ENCODE measurements at regions not wholly inside any gene's neighbourhood (a gene's known extent, or its start where the extent isn't known, plus 50 kb on each side); places are given as distances from the start of the nearest gene placed in this dataset.
A peak's percentile ranks its signal among the peaks of the same experiment; 100 is the strongest.

DNA sequence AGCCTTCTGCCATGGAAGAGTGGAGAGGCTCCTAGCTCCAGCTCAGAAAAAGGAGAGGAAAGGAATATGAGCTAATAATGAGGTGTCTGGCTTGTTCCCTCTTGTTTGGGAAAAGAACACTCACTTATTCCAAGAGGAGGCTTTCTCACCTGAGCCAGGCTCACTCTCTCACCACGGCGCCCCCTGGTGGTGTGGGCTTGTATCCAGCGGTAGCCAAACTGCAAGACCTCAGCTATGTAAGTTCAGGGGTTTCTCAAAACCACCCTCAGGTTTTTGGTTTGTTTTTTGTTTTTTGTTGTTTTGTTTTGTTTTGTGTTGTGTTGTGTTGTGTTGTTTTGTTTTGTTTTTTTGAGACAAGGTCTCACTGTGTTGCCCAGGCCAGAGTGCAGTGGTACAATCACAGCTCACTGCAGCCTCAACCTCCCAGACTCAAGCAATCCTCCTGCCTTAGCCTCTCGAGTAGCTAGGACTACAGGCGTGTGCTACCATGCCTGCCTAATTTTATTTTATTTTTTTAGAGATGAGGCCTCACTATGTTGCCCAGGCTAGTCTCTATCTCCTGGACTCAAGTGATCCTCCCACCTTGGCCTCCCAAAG is 124.0 kb downstream of the TMEM130 start:
- Histone ChIP-seq H3K4me3 (ENCODE audit: low read length) (no peak overlapping the region), H3K36me3 (ENCODE audit: control insufficient read depth, insufficient read depth, low read length) (no peaks in the 10 kb centered on the region), H3K27me3 (ENCODE audit: control insufficient read depth, insufficient read depth, low read length) (no peaks in the 10 kb centered on the region), H3K9me3 (ENCODE audit: control insufficient read depth, low read depth, low read length) (no peaks in the 10 kb centered on the region), H3K27ac (ENCODE audit: low read length) (no peak overlapping the region), H3K4me1 (ENCODE audit: control insufficient read depth, insufficient read depth, low read length) (no peaks in the 10 kb centered on the region)
- DNase-seq: peak; percentile 27 to 29
- WGBS (ENCODE audit: insufficient coverage, low lambda C conversion rate): no CpG with 5 or more reads among the region's 5 CpGs

DNA sequence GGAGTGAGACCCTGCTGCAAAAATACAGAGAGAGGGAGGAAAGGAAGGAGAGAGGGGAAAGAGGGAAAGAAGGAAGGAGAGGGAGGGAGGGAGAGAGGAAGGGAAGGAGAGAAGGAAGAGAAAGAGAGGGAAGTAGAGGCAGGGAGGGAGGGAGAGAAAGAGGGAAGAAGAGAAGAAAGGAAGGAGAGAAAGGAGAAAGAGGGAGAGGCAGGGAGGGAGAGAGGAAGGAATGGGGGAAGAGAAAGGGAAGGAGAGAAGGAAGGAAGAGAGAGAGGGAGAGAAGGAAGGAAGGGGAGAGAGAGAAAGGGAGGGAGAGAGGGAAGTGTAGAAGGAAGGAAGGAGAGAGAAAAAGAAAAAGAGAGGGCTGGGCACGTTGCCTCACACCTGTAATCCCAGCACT is 121.7 kb downstream of the TMEM130 start:
- no peak for DNase-seq
- H3K4me1 ChIP-seq (ENCODE audit: control insufficient read depth, insufficient read depth, low read length): no peaks in the 10 kb centered on the region
- H3K36me3 ChIP-seq (ENCODE audit: control insufficient read depth, insufficient read depth, low read length): no peaks in the 10 kb centered on the region
- no peak overlapping the region for H3K4me3 ChIP-seq (ENCODE audit: low read length)
- no peak overlapping the region for H3K27ac ChIP-seq (ENCODE audit: low read length)
- H3K27me3 ChIP-seq (ENCODE audit: control insufficient read depth, insufficient read depth, low read length): no peaks in the 10 kb centered on the region
- no peaks in the 10 kb centered on the region for H3K9me3 ChIP-seq (ENCODE audit: control insufficient read depth, low read depth, low read length)
- WGBS (ENCODE audit: insufficient coverage, low lambda C conversion rate): 40% methylated on average over 1 of the region's 1 CpG

DNA sequence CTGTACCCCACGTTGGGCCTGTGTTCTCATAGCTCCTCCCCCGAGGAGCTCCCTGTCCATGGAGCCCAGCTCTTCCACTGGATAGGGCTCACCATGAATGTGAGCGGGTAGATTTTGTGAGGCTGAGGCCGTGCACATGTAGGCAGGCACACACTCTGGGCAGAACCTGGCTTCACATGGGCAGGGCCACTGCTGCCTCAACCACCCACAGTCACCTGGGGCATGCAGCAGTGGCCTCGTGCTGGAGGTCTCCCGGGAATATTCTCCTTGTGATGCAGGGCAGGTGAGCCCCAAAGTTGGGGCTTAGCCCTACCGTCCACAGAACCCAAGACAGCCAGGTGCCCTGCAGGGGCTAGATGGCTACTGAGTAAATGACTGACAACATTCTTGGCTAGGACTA is 116.6 kb downstream of the TMEM130 start:
- Histone ChIP-seq H3K36me3 (ENCODE audit: control insufficient read depth, insufficient read depth, low read length) (no peaks in the 10 kb centered on the region), H3K27ac (ENCODE audit: low read length) (no peak overlapping the region), H3K4me3 (ENCODE audit: low read length) (no peak overlapping the region), H3K9me3 (ENCODE audit: control insufficient read depth, low read depth, low read length) (no peaks in the 10 kb centered on the region), H3K27me3 (ENCODE audit: control insufficient read depth, insufficient read depth, low read length) (no peaks in the 10 kb centered on the region), H3K4me1 (ENCODE audit: control insufficient read depth, insufficient read depth, low read length) (no peaks in the 10 kb centered on the region)
- no peak for DNase-seq
- no CpG with 5 or more reads among the region's 7 CpGs for WGBS (ENCODE audit: insufficient coverage, low lambda C conversion rate)

DNA sequence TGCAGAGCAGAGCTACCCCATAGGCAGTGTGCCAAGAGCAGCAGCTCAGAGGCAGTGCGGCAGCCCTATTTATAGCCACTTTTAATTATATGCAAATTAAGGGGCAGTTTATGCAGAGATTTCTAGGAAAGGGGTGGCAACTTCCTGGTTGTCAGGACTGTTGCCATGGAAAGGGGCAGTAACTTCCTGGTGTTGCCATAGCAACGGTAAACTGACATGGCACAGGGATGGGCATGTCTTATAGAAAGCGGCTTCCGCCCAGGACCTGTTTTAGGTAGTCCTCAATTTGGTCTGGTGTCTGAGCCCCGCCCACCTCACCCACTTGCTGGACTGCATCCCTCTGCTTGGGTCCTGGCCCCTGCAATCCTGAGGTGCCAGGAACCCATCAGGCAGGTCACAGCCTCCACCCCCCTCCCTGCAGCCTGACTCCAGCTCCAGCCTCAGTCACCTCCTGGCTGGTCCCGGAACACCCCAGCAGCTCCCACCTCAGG is 115.8 kb downstream of the TMEM130 start:
- H3K4me1 ChIP-seq (ENCODE audit: control insufficient read depth, insufficient read depth, low read length): no peaks in the 10 kb centered on the region
- no peaks in the 10 kb centered on the region for H3K36me3 ChIP-seq (ENCODE audit: control insufficient read depth, insufficient read depth, low read length)
- H3K4me3 ChIP-seq (ENCODE audit: low read length): no peak overlapping the region
- peak in 1 of 2 donors; percentile 23 for DNase-seq
- no peaks in the 10 kb centered on the region for H3K9me3 ChIP-seq (ENCODE audit: control insufficient read depth, low read depth, low read length)
- H3K27me3 ChIP-seq (ENCODE audit: control insufficient read depth, insufficient read depth, low read length): no peaks in the 10 kb centered on the region
- no CpG with 5 or more reads among the region's 6 CpGs for WGBS (ENCODE audit: insufficient coverage, low lambda C conversion rate)
- no peak overlapping the region for H3K27ac ChIP-seq (ENCODE audit: low read length)

DNA sequence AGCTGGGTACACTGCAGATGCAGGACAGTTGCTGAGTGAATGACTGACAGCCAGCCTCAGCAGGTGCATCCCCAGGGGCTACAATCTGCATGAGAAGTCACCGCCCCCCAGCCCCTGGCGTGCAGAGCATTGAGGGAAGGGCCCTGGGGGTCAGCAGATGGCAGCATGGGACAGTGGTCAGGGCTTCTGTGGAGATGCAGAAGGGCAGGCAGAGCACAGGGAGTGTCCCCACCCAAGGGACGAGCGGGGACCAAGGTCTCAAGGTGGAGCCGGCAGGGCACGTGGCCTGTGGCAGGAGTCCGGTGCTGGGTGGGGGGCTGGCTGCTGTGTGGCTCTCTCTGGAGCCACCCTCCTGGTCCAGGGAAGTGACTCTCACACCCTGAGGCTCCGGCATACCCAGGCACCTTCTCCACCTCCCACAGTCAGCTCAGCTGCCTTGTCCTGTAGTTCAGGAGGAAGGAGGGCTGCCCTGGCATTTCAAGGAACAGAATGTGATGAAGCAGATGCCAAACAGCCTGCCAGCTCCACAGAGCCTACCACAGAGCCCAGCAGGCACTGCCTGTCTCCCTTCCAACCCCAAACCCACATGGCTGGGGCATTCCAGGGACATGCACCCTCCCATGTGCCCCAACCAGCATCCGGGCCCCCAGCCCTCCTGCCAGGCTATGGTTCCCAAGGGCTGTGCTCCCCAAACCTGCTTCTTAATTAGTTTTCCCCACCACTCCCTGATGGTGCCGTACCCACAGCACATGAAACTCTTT is 114.5 kb downstream of the TMEM130 start:
- Histone ChIP-seq H3K4me3 (ENCODE audit: low read length) (no peak overlapping the region), H3K36me3 (ENCODE audit: control insufficient read depth, insufficient read depth, low read length) (no peaks in the 10 kb centered on the region), H3K9me3 (ENCODE audit: control insufficient read depth, low read depth, low read length) (no peaks in the 10 kb centered on the region), H3K27ac (ENCODE audit: low read length) (no peak overlapping the region), H3K27me3 (ENCODE audit: control insufficient read depth, insufficient read depth, low read length) (no peaks in the 10 kb centered on the region), H3K4me1 (ENCODE audit: control insufficient read depth, insufficient read depth, low read length) (no peaks in the 10 kb centered on the region)
- DNase-seq: no peak
- WGBS (ENCODE audit: insufficient coverage, low lambda C conversion rate): no CpG with 5 or more reads among the region's 10 CpGs

DNA sequence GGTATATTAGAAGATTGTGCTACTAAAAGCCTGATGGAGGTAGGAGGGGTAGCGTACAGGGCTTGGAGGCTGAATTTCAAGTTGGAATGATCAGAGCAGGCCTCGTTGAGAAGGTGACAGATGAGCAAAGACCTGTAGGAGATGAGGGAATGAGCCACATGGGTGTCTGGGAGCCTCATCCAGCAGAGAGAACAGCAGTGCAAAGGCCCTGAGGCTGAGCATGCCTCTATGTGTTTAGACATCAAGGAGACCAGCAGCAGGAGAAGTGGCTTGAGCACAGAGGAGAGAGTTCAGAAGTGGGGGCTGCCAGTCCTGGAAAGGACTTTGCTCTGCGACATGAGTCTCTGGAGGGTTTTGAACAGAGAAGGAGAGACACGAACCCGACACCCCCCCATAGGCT is 111.7 kb downstream of the TMEM130 start:
- Histone ChIP-seq H3K27ac (ENCODE audit: low read length) (no peak overlapping the region), H3K36me3 (ENCODE audit: control insufficient read depth, insufficient read depth, low read length) (no peaks in the 10 kb centered on the region), H3K4me3 (ENCODE audit: low read length) (no peak overlapping the region), H3K4me1 (ENCODE audit: control insufficient read depth, insufficient read depth, low read length) (no peaks in the 10 kb centered on the region), H3K27me3 (ENCODE audit: control insufficient read depth, insufficient read depth, low read length) (no peaks in the 10 kb centered on the region), H3K9me3 (ENCODE audit: control insufficient read depth, low read depth, low read length) (no peaks in the 10 kb centered on the region)
- WGBS (ENCODE audit: insufficient coverage, low lambda C conversion rate): no CpG with 5 or more reads among the region's 5 CpGs
- DNase-seq: no peak

DNA sequence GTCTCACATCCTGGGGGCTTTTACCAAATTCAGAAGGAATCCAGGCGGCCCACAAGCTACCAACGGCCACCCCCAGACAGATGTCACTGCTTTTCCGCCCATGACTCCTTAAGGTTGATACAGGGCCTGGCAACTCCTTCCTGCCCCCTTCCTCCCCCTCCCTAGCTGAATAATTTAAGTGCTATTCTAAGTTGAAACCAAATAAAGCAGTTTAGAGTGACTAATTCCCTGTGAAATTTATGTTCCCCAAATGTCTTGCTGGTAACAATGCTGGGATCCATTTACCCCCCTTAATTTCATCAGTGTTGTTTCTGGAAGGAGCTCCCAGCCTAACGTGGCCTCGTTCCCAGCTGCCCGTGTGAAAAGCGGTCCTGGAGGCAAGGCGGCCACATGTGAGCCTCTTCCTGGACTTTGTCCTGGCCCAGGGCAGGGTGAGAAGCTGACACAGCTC is 109.6 kb downstream of the TMEM130 start:
- no peak overlapping the region for H3K27ac ChIP-seq (ENCODE audit: low read length)
- no CpG with 5 or more reads among the region's 8 CpGs for WGBS (ENCODE audit: insufficient coverage, low lambda C conversion rate)
- H3K27me3 ChIP-seq (ENCODE audit: control insufficient read depth, insufficient read depth, low read length): no peaks in the 10 kb centered on the region
- no peaks in the 10 kb centered on the region for H3K9me3 ChIP-seq (ENCODE audit: control insufficient read depth, low read depth, low read length)
- no peaks in the 10 kb centered on the region for H3K36me3 ChIP-seq (ENCODE audit: control insufficient read depth, insufficient read depth, low read length)
- no peaks in the 10 kb centered on the region for H3K4me1 ChIP-seq (ENCODE audit: control insufficient read depth, insufficient read depth, low read length)
- H3K4me3 ChIP-seq (ENCODE audit: low read length): no peak overlapping the region
- DNase-seq: no peak

DNA sequence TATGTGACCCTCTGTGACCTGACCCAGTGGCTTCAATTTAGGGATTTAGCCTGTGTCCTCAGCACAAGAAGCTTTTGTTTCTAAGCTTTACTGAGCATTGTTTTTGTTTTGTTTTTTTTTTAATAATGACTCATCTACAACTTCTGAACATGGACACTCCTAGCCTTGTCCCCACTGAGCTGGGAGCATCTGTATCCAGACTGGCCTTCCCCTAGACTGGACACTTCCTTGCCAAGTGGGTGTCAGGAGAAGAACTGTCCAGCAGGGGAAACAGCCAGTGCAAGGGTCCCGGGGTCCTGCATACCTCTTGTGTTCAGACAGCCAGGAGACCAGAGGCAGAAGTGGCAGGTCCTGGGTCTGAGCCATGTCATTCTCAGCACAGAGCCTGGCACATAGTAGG is 108.6 kb downstream of the TMEM130 start:
- WGBS (ENCODE audit: insufficient coverage, low lambda C conversion rate): no CpG with 5 or more reads among the region's 1 CpG
- no peak overlapping the region for H3K27ac ChIP-seq (ENCODE audit: low read length)
- no peaks in the 10 kb centered on the region for H3K9me3 ChIP-seq (ENCODE audit: control insufficient read depth, low read depth, low read length)
- no peaks in the 10 kb centered on the region for H3K36me3 ChIP-seq (ENCODE audit: control insufficient read depth, insufficient read depth, low read length)
- no peak for DNase-seq
- no peak overlapping the region for H3K4me3 ChIP-seq (ENCODE audit: low read length)
- no peaks in the 10 kb centered on the region for H3K4me1 ChIP-seq (ENCODE audit: control insufficient read depth, insufficient read depth, low read length)
- H3K27me3 ChIP-seq (ENCODE audit: control insufficient read depth, insufficient read depth, low read length): no peaks in the 10 kb centered on the region

DNA sequence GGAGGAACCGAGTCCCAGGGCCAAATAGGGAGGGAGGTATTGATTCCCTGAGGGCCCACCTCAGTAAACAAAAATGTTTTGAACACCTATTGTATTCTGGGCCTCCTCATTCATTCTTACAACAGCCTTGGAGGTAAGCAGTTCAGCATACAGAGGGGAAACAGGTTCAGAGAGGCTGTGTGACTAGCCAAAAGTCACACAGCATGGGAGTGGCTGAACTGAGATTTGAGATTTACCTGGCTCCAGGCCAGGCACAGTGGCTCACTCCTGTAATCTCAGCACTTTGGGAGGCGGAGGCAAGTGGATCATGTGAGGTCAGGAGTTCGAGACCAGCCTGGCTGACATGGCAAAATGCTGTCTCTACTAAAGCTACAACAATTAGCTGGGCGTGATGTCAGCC is 107.2 kb downstream of the TMEM130 start:
- Histone ChIP-seq H3K27ac (ENCODE audit: low read length) (no peak overlapping the region), H3K4me1 (ENCODE audit: control insufficient read depth, insufficient read depth, low read length) (no peaks in the 10 kb centered on the region), H3K4me3 (ENCODE audit: low read length) (no peak overlapping the region), H3K36me3 (ENCODE audit: control insufficient read depth, insufficient read depth, low read length) (no peaks in the 10 kb centered on the region), H3K27me3 (ENCODE audit: control insufficient read depth, insufficient read depth, low read length) (no peaks in the 10 kb centered on the region), H3K9me3 (ENCODE audit: control insufficient read depth, low read depth, low read length) (no peaks in the 10 kb centered on the region)
- DNase-seq: no peak
- no CpG with 5 or more reads among the region's 4 CpGs for WGBS (ENCODE audit: insufficient coverage, low lambda C conversion rate)

DNA sequence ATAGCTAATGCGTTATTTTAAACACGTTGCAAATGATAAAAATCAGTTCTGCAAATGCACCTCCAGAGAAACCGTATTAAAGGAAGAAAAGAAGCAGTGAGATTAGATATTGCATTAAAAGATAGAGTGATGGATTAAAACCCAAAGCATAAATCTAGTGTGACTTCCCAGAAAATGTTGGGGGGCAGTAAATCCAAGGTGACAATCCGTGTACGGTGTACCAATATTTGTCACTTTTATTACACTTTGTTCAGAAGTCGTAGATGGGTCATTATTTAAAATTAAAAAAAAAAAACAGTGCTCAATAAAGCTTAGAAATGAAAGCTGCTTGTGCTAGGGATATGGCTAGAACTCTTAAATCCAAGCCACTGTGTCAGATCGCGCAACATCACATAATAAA is 106.4 kb downstream of the TMEM130 start:
- Histone ChIP-seq H3K36me3 (ENCODE audit: control insufficient read depth, insufficient read depth, low read length) (no peaks in the 10 kb centered on the region), H3K4me3 (ENCODE audit: low read length) (no peak overlapping the region), H3K4me1 (ENCODE audit: control insufficient read depth, insufficient read depth, low read length) (no peaks in the 10 kb centered on the region), H3K9me3 (ENCODE audit: control insufficient read depth, low read depth, low read length) (no peaks in the 10 kb centered on the region), H3K27ac (ENCODE audit: low read length) (no peak overlapping the region), H3K27me3 (ENCODE audit: control insufficient read depth, insufficient read depth, low read length) (no peaks in the 10 kb centered on the region)
- WGBS (ENCODE audit: insufficient coverage, low lambda C conversion rate): 5% methylated on average over 3 of the region's 8 CpGs
- no peak for DNase-seq

DNA sequence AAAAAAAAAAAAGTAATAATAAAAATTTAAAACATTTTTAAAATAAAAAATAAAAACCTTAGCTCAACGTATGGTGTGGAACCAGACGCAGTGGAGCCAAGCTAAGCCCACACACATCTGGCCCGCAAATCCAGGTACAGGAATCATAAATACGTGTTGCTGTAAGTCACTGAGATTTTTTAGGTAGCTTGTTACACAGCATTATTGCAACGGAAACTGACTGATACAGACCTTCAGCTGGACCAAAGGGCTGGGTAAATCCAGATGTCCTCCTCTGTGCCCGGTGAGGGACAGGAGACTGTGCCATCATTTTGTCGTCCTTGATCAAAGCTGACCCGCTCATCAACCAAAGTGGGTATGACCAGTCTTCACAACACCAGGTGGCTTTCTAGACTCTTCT is 104.9 kb downstream of the TMEM130 start:
- 100% methylated on average over 1 of the region's 8 CpGs for WGBS (ENCODE audit: insufficient coverage, low lambda C conversion rate)
- H3K27ac ChIP-seq (ENCODE audit: low read length): no peak overlapping the region
- no peaks in the 10 kb centered on the region for H3K36me3 ChIP-seq (ENCODE audit: control insufficient read depth, insufficient read depth, low read length)
- no peaks in the 10 kb centered on the region for H3K4me1 ChIP-seq (ENCODE audit: control insufficient read depth, insufficient read depth, low read length)
- no peaks in the 10 kb centered on the region for H3K27me3 ChIP-seq (ENCODE audit: control insufficient read depth, insufficient read depth, low read length)
- H3K4me3 ChIP-seq (ENCODE audit: low read length): no peak overlapping the region
- no peaks in the 10 kb centered on the region for H3K9me3 ChIP-seq (ENCODE audit: control insufficient read depth, low read depth, low read length)
- DNase-seq: no peak

Measured in large intestine (tissue), 3 donors.